ENCODE measurements at regions not wholly inside any gene's neighbourhood (a gene's known extent, or its start where the extent isn't known, plus 50 kb on each side); places are given as distances from the start of the nearest gene placed in this dataset.

GRCh38 chr10:36248304-36248981, 606.3 kb upstream of the FZD8 start:
- TF ChIP-seq, protein P1, sequence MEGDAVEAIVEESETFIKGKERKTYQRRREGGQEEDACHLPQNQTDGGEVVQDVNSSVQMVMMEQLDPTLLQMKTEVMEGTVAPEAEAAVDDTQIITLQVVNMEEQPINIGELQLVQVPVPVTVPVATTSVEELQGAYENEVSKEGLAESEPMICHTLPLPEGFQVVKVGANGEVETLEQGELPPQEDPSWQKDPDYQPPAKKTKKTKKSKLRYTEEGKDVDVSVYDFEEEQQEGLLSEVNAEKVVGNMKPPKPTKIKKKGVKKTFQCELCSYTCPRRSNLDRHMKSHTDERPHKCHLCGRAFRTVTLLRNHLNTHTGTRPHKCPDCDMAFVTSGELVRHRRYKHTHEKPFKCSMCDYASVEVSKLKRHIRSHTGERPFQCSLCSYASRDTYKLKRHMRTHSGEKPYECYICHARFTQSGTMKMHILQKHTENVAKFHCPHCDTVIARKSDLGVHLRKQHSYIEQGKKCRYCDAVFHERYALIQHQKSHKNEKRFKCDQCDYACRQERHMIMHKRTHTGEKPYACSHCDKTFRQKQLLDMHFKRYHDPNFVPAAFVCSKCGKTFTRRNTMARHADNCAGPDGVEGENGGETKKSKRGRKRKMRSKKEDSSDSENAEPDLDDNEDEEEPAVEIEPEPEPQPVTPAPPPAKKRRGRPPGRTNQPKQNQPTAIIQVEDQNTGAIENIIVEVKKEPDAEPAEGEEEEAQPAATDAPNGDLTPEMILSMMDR (conservative IDR thresholded peaks at IDR 0.05; ENCODE audit: low read length), result no peak
- TF ChIP-seq EZH2phosphoT487 (IDR thresholded peaks at IDR 0.05; ENCODE audit: borderline replicate concordance), result no peak

Measured in Loucy (cell line).